ENCODE measurements at regions not wholly inside any gene's neighbourhood (a gene's known extent, or its start where the extent isn't known, plus 50 kb on each side); places are given as distances from the start of the nearest gene placed in this dataset.

DNA sequence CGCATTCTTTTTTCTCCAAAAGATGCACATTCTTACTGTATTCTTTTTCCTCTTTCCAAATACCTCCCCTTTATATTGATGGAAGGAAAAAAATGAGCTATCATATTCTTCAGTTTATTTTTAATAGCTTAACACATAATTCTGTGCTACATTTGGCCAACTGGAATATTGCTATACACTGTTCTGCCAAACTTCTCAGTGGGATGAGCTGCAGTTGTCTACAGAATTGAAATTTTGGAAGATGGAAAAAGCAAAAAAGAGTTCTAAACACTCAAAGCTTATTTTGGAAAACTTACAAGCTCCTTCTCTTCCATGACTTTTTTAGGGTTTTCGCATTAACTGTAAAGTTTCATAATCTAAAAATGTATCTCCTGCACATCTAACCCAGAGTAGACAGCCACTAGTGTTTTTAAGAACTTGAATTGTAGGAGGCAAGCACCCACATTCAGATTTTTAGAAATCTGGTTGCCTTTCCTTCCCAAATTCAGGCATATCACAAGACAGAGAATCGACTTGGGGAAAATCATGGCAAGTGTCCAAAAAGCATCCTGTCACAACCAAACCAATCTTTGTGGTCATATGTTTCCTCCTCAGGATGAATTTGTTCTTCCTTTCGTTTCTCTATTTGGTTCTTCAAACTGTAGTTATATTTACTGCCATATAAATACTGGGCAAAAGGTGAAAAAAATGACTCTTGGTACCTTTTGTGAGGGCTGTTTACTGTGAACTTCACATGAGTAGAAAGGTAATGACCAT lies 111.4 kb upstream of the FRY start:
- no peaks in the 10 kb centered on the region for H3K27me3 ChIP-seq (ENCODE audit: control insufficient read depth, insufficient read depth, low read length)
- ChIA-PET POLR2A (no interaction called here), CTCF (interaction anchor here (0.9 to 2.3 kb wide), 5 partner anchors 10 to 380 kb away, joined by 3 to 10 read pairs (median 5); no protein-coding TSS in a partner anchor)
- H3K4me3 ChIP-seq (ENCODE audit: low read depth, low read length): no peak overlapping the region
- DNase-seq (ENCODE audit: low read depth): no peak
- H3K36me3 ChIP-seq (ENCODE audit: control insufficient read depth, insufficient read depth, low read length): no peaks in the 10 kb centered on the region
- TF ChIP-seq, protein P1, sequence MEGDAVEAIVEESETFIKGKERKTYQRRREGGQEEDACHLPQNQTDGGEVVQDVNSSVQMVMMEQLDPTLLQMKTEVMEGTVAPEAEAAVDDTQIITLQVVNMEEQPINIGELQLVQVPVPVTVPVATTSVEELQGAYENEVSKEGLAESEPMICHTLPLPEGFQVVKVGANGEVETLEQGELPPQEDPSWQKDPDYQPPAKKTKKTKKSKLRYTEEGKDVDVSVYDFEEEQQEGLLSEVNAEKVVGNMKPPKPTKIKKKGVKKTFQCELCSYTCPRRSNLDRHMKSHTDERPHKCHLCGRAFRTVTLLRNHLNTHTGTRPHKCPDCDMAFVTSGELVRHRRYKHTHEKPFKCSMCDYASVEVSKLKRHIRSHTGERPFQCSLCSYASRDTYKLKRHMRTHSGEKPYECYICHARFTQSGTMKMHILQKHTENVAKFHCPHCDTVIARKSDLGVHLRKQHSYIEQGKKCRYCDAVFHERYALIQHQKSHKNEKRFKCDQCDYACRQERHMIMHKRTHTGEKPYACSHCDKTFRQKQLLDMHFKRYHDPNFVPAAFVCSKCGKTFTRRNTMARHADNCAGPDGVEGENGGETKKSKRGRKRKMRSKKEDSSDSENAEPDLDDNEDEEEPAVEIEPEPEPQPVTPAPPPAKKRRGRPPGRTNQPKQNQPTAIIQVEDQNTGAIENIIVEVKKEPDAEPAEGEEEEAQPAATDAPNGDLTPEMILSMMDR (IDR thresholded peaks at IDR 0.05; ENCODE audit: insufficient read depth, low read depth, low read length): no peak

DNA sequence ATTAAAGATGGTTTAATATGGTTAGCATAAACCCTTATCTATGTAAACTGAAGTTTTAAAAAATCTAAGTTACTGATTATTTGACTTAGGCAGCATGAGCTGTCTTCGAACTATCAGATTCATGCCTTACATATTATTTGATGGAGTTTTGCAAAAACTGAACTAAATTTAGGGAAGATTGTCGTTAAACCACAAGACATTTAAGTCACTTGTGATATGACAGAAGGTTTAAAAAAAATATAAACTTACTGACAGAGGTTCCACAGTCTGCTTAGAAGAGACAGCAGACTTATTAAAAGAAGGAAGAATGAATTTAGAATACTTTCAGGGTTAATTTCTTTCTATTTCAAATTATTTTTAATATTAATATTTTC lies 110.9 kb upstream of the FRY start:
- TF ChIP-seq, protein P1 (IDR thresholded peaks at IDR 0.05; ENCODE audit: insufficient read depth, low read depth, low read length): no peak
- DNase-seq (ENCODE audit: low read depth): no peak
- Histone ChIP-seq H3K36me3 (ENCODE audit: control insufficient read depth, insufficient read depth, low read length) (no peaks in the 10 kb centered on the region), H3K27me3 (ENCODE audit: control insufficient read depth, insufficient read depth, low read length) (no peaks in the 10 kb centered on the region), H3K4me3 (ENCODE audit: low read depth, low read length) (no peak overlapping the region)
- ChIA-PET POLR2A (no interaction called here), CTCF (interaction anchor here (2.0 kb wide), 1 partner anchor 11 kb away, joined by 10 read pairs; no protein-coding TSS in a partner anchor)

DNA sequence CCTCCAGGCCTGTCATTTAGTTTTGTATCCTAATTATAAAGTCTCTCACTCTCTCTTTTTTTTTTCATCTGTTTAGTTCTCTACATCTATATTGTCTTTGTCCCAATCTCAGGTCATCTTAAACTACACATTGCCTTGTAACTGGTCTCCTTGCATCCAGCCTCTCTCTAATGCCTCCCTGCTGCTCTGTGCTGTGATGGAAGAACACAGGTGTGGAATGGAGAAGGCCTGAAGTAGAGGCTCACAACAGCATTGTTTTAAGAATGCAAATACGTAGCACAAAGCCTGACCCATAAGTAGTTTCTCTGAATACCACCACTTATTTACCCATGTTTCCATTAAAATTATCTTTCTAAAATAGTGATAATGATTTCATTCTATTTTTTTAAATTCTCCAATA lies 108.8 kb upstream of the FRY start:
- ChIA-PET CTCF (interaction anchor here (1.6 to 2.0 kb wide), 2 partner anchors 9 to 13 kb away, joined by 7 to 13 read pairs; no protein-coding TSS in a partner anchor), POLR2A (no interaction called here)
- no peak for DNase-seq (ENCODE audit: low read depth)
- Histone ChIP-seq H3K27me3 (ENCODE audit: control insufficient read depth, insufficient read depth, low read length) (no peaks in the 10 kb centered on the region), H3K36me3 (ENCODE audit: control insufficient read depth, insufficient read depth, low read length) (no peaks in the 10 kb centered on the region), H3K4me3 (ENCODE audit: low read depth, low read length) (no peak overlapping the region)
- TF ChIP-seq, protein P1 (IDR thresholded peaks at IDR 0.05; ENCODE audit: insufficient read depth, low read depth, low read length): no peak

DNA sequence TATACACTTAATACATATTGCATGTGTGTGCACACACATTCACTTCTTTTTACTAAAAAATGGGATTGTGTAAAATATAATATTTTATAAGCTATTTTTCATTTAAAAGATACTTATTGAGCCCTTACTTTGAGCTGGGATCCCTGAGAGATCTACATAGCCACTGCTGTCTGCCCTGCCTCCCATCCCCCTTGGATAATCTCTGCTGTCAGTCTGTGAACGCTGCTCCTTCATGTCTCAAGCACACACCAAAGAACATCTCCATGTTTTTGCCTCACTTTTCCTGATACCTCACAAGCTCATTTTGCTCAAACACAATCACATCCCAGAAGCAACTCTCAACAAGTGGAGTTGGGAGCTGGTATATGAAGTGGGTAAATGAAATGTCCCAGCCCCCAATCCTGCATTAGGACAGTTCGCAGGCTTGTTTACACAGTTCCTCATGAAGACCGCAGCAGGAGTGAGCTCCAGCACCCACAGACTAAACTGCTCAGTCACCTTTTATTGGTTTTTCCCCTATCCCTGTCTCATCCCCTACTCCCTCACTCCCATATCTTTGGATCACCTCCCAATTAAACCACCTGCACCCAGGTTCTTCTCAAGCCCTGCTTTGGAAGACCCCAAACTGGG lies 108.3 kb upstream of the FRY start:
- CTCF ChIA-PET: interaction anchor here (0.6 to 2.0 kb wide), 3 partner anchors 10 to 20 kb away, joined by 3 to 13 read pairs (median 7); no protein-coding TSS in a partner anchor
- no peak for DNase-seq (ENCODE audit: low read depth)
- no peak overlapping the region for H3K4me3 ChIP-seq (ENCODE audit: low read depth, low read length)
- POLR2A ChIA-PET: no interaction called here
- TF ChIP-seq, protein P1 (IDR thresholded peaks at IDR 0.05; ENCODE audit: insufficient read depth, low read depth, low read length): no peak
- no peaks in the 10 kb centered on the region for H3K27me3 ChIP-seq (ENCODE audit: control insufficient read depth, insufficient read depth, low read length)
- H3K36me3 ChIP-seq (ENCODE audit: control insufficient read depth, insufficient read depth, low read length): no peaks in the 10 kb centered on the region

DNA sequence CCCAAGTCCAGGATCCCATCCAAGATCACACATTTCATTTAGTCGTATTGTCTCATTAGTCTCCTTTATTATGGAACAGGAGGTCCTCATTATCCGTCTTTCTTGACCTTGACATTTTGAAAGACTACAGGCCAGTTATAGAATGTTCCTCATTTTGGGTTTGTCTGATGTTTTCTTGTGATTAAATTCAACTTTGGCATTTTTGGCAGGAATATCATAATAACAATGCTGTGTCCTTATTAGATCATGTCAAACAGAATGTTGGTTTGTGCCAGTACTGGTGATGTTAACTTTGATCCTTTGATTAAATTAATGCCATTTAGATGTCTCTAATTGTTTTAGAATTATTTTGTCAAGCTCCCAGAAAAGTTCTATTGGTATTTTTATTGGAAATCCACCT lies 106.5 kb upstream of the FRY start:
- ChIA-PET CTCF (no interaction called here), POLR2A (no interaction called here)
- H3K27me3 ChIP-seq (ENCODE audit: control insufficient read depth, insufficient read depth, low read length): no peaks in the 10 kb centered on the region
- H3K4me3 ChIP-seq (ENCODE audit: low read depth, low read length): no peak overlapping the region
- DNase-seq (ENCODE audit: low read depth): no peak
- H3K36me3 ChIP-seq (ENCODE audit: control insufficient read depth, insufficient read depth, low read length): no peaks in the 10 kb centered on the region
- TF ChIP-seq, protein P1 (IDR thresholded peaks at IDR 0.05; ENCODE audit: insufficient read depth, low read depth, low read length): no peak

Data from BJ (cell line).